PC-9 (cell line): ENCODE measurements at regions not wholly inside any gene's neighbourhood (a gene's known extent, or its start where the extent isn't known, plus 50 kb on each side); places are given as distances from the start of the nearest gene placed in this dataset.

Source experiments
- EZH2 ChIP-seq: fragments of 200-600 bp; sonication (generic); IDR thresholded peaks from 2 replicates; pipeline ENCODE4 v1.8.0; 2017; ENCODE audit warnings: antibody characterized with exemption, low read depth
- TF ChIP-seq, protein P1 (sequence below): fragments of 200-600 bp; sonication (generic); conservative IDR thresholded peaks from 2 replicates; pipeline ENCODE4 v1.6.1; 2017; ENCODE audit warnings: mixed run types, antibody characterized with exemption, mild to moderate bottlenecking, moderate library complexity

DNA sequence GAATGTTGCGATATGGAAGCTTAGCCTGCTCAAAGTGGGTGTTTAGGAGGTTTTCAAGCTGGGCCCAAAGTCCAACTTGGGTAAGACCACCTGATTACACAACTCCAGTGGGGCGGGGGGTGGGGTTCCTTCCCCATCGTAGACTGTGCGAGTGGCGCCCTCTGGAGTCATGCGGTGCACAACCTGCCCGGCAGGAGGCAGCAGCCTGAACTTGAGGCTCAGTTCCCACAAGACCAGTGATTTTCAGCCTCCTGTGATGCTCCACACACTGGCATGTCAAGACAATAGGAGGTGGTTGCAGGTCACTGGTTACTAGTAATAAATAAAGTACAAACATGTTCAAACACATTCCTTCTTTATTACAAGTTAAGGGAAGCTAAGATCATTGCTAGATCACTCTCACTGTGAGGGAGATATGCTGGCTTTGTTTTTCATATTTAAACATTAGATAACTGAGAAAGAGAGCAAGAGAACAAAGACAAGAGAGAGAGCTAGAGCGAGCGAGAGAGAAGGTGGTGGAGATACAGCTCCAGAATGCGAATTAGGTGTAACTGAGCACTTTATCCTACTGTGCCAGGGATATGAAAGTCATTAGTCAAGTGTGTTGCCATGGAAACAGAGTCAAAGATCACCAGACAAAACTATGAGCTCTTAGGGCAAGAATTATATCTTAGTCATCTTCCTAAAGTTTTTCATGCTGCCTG, 97.4 kb upstream of the BMPER start:
- TF ChIP-seq, protein P1, sequence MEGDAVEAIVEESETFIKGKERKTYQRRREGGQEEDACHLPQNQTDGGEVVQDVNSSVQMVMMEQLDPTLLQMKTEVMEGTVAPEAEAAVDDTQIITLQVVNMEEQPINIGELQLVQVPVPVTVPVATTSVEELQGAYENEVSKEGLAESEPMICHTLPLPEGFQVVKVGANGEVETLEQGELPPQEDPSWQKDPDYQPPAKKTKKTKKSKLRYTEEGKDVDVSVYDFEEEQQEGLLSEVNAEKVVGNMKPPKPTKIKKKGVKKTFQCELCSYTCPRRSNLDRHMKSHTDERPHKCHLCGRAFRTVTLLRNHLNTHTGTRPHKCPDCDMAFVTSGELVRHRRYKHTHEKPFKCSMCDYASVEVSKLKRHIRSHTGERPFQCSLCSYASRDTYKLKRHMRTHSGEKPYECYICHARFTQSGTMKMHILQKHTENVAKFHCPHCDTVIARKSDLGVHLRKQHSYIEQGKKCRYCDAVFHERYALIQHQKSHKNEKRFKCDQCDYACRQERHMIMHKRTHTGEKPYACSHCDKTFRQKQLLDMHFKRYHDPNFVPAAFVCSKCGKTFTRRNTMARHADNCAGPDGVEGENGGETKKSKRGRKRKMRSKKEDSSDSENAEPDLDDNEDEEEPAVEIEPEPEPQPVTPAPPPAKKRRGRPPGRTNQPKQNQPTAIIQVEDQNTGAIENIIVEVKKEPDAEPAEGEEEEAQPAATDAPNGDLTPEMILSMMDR: peak; percentile 50; the same call in 1 of the 2 replicates
- no peak for TF ChIP-seq EZH2
